ENCODE measurements at regions not wholly inside any gene's neighbourhood (a gene's known extent, or its start where the extent isn't known, plus 50 kb on each side); places are given as distances from the start of the nearest gene placed in this dataset.

DNA sequence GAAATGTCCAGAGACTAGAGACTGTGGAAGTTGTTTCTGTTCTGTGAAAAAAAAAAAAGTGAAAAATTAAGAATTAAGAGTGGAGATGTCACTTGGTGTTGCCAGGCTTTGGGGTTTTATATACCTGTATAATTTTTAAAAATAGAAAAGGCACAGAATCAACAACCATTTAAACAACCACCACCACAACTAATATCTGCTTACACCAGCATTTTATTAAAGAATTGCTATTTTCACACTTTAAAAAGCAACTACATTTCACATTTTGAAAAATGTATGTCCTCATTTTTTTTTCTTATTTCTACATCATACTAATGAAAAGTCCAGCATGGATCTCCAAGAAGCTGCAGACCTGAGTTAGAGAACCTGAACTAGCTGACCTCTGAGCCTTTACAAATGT is 167.5 kb upstream of the DTNA start:
- Histone ChIP-seq H3K4me3 (no peak overlapping the region), H3K27ac (no peak overlapping the region), H4K20me1 (ENCODE audit: insufficient read depth) (no peaks in the 10 kb centered on the region), H3K9ac (no peak overlapping the region), H3K27me3 (replicated peaks; ENCODE audit: insufficient read depth) (no peaks in the 10 kb centered on the region), H3K9me2 (ENCODE audit: insufficient read depth) (no peaks in the 10 kb centered on the region), H3K79me2 (ENCODE audit: insufficient read depth) (no peaks in the 10 kb centered on the region), H3K36me3 (ENCODE audit: low read depth) (no peaks in the 10 kb centered on the region), H3K4me1 (ENCODE audit: insufficient read depth) (no peaks in the 10 kb centered on the region), H3K9me3 (ENCODE audit: low read depth) (no peaks in the 10 kb centered on the region), H3K4me2 (ENCODE audit: unreplicated experiment) (no peak overlapping the region), H3F3A (ENCODE audit: insufficient read depth) (no peaks in the 10 kb centered on the region), H2AFZ (no peak overlapping the region)
- no peak for DNase-seq
- no peak for TF ChIP-seq EZH2 (IDR thresholded peaks at IDR 0.05; ENCODE audit: insufficient read depth, poor library complexity, severe bottlenecking)
- TF ChIP-seq EZH2phosphoT487 (IDR thresholded peaks at IDR 0.05; ENCODE audit: insufficient read depth, low read depth) = no peak
- in situ Hi-C loops (cut with MboI) = no loop called here

DNA sequence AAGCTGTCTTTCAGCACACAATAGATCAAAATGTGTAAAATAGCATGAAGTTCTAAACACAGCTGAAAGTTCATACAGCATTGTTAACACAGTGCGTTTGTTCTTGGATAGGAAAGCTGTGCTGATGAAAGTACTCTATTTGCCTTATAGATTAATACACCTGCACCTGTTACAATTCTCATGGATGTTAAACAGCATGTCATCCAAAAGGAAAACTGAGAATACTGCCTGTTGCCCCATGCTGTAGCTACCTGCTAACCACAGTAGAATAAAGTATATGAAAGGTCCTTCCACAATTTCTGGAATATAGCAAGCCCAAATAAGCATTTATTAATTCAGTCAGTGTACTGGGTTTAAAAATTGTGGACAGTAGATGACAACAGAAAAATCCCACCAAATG is 166.7 kb upstream of the DTNA start:
- DNase-seq = no peak
- in situ Hi-C loops (cut with MboI) = no loop called here
- 65 to 91% methylated on average over 1 of the region's 1 CpG for WGBS, 2 experiments (ENCODE audit: low coverage in 1 of 2, low lambda C conversion rate in 2 of 2, missing lambda C conversion rate in 2 of 2)

DNA sequence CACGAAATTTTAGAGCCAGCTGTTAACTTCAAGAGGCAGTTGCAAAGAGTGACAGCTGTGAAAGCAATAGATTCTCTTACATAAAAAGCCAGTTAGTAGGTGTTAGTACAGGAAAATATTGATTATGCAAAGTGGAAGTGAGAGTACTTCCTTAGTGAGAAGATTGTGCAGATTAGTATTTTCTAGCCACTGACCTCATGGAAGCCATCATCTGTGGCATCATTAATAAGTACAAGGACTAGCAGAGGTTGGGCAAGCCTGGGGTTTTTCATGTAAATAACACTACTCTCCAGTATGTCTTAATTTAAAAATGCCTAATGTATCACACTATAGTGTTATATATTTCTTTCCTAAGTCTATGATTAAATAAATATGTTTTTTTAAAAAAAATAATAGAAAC is 166.2 kb upstream of the DTNA start:
- no peak for DNase-seq
- Histone ChIP-seq H3K9ac (no peak overlapping the region), H3K9me3 (ENCODE audit: low read depth) (no peaks in the 10 kb centered on the region), H3K27ac (no peak overlapping the region), H3K9me2 (ENCODE audit: insufficient read depth) (no peaks in the 10 kb centered on the region), H3K27me3 (replicated peaks; ENCODE audit: insufficient read depth) (no peaks in the 10 kb centered on the region), H2AFZ (no peak overlapping the region), H4K20me1 (ENCODE audit: insufficient read depth) (no peaks in the 10 kb centered on the region), H3K4me1 (ENCODE audit: insufficient read depth) (no peaks in the 10 kb centered on the region), H3K4me2 (ENCODE audit: unreplicated experiment) (no peak overlapping the region), H3K36me3 (ENCODE audit: low read depth) (no peaks in the 10 kb centered on the region), H3K4me3 (no peak overlapping the region), H3K79me2 (ENCODE audit: insufficient read depth) (no peaks in the 10 kb centered on the region), H3F3A (ENCODE audit: insufficient read depth) (no peaks in the 10 kb centered on the region)
- 32 to 42% methylated on average over 1 of the region's 1 CpG for WGBS, 2 experiments (ENCODE audit: low coverage in 1 of 2, low lambda C conversion rate in 2 of 2, missing lambda C conversion rate in 2 of 2)
- no peak for TF ChIP-seq EZH2 (IDR thresholded peaks at IDR 0.05; ENCODE audit: insufficient read depth, poor library complexity, severe bottlenecking)
- TF ChIP-seq EZH2phosphoT487 (IDR thresholded peaks at IDR 0.05; ENCODE audit: insufficient read depth, low read depth) = no peak
- in situ Hi-C loops (cut with MboI) = no loop called here

More for the DNA sequence above, 166.7 kb upstream of the DTNA start:
- no peaks in the 10 kb centered on the region for H3K9me2 ChIP-seq (ENCODE audit: insufficient read depth)
- H3K4me2 ChIP-seq (ENCODE audit: unreplicated experiment) = no peak overlapping the region
- no peak overlapping the region for H3K4me3 ChIP-seq
- no peaks in the 10 kb centered on the region for H3K27me3 ChIP-seq (replicated peaks; ENCODE audit: insufficient read depth)
- H3K4me1 ChIP-seq (ENCODE audit: insufficient read depth) = no peaks in the 10 kb centered on the region
- no peak for TF ChIP-seq EZH2 (IDR thresholded peaks at IDR 0.05; ENCODE audit: insufficient read depth, poor library complexity, severe bottlenecking)
- TF ChIP-seq EZH2phosphoT487 (IDR thresholded peaks at IDR 0.05; ENCODE audit: insufficient read depth, low read depth) = no peak
- no peak overlapping the region for H2AFZ ChIP-seq
- H3K36me3 ChIP-seq (ENCODE audit: low read depth) = no peaks in the 10 kb centered on the region
- H4K20me1 ChIP-seq (ENCODE audit: insufficient read depth) = no peaks in the 10 kb centered on the region
- no peak overlapping the region for H3K9ac ChIP-seq
- no peaks in the 10 kb centered on the region for H3K79me2 ChIP-seq (ENCODE audit: insufficient read depth)
- H3F3A ChIP-seq (ENCODE audit: insufficient read depth) = no peaks in the 10 kb centered on the region
- H3K27ac ChIP-seq = no peak overlapping the region
- no peaks in the 10 kb centered on the region for H3K9me3 ChIP-seq (ENCODE audit: low read depth)

DNA sequence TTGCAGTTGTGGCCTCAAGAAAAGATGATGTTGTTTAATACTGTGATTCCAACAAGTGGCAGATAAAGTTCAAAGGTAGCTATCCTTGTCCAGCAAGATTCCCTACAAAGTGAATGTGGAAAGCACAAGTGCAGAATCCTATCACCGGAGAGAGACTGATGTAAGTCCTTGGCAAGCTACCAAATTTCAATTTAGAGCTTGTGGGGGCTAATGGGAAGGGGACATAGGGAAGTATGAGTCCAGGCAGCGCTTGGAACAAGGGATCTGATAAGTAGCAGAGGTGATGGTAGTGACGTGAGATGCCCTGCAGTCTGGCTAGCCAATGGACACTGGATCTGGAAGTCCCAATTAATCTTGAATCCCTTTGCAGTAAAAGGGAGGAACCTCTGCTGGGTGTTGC is 165.2 kb upstream of the DTNA start:
- in situ Hi-C loops (cut with MboI) = no loop called here
- Histone ChIP-seq H3K79me2 (ENCODE audit: insufficient read depth) (no peaks in the 10 kb centered on the region), H3K4me1 (ENCODE audit: insufficient read depth) (no peaks in the 10 kb centered on the region), H3K9ac (no peak overlapping the region), H3K36me3 (ENCODE audit: low read depth) (no peaks in the 10 kb centered on the region), H3K9me3 (ENCODE audit: low read depth) (no peaks in the 10 kb centered on the region), H3K4me3 (no peak overlapping the region), H3F3A (ENCODE audit: insufficient read depth) (no peaks in the 10 kb centered on the region), H3K9me2 (ENCODE audit: insufficient read depth) (no peaks in the 10 kb centered on the region), H3K27me3 (replicated peaks; ENCODE audit: insufficient read depth) (no peaks in the 10 kb centered on the region), H3K4me2 (ENCODE audit: unreplicated experiment) (no peak overlapping the region), H4K20me1 (ENCODE audit: insufficient read depth) (no peaks in the 10 kb centered on the region), H3K27ac (no peak overlapping the region), H2AFZ (no peak overlapping the region)
- WGBS, 2 experiments (ENCODE audit: low coverage in 1 of 2, low lambda C conversion rate in 2 of 2, missing lambda C conversion rate in 2 of 2) = 81 to 86% methylated on average over 3 of the region's 3 CpGs
- TF ChIP-seq EZH2phosphoT487 (IDR thresholded peaks at IDR 0.05; ENCODE audit: insufficient read depth, low read depth) (no peak), EZH2 (IDR thresholded peaks at IDR 0.05; ENCODE audit: insufficient read depth, poor library complexity, severe bottlenecking) (no peak)
- no peak for DNase-seq
